ENCODE measurements at regions not wholly inside any gene's neighbourhood (a gene's known extent, or its start where the extent isn't known, plus 50 kb on each side); places are given as distances from the start of the nearest gene placed in this dataset.

- peak; percentile 38; the same call in 1 of the 2 replicates for TF ChIP-seq GATA2 (IDR thresholded peaks at IDR 0.05; ENCODE audit: low read depth, low read length)
- TF ChIP-seq GATA3 (IDR thresholded peaks at IDR 0.05; ENCODE audit: low read depth, low read length), result peak; percentile 32; the same call in 1 of the 2 replicates
Observed at GRCh38 chr10:85318809-85319807, 990.7 kb downstream of the CCSER2 start.

DNA sequence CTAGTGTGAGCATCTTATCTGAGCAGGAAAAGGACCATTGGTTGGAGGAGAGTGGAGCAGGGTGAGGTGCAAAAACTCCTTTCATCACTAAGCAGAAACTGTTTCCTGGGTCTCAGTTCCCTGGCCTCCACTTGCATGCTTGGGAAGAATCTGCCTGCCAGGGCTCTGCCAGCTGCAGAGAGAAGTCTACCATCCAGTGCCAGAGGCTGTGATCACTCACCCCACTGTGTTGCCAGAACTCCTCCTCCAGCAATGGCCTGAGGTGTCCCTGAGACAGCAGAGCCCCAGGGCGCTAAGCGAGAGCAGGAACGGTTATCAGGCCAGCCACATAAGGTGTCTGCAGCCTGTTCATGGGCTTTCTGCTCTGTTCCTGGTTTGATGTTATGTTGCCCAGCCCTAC, 991.4 kb downstream of the CCSER2 start:
- no peak for TF ChIP-seq GATA2 (IDR thresholded peaks at IDR 0.05; ENCODE audit: low read depth, low read length)
- TF ChIP-seq GATA3 (IDR thresholded peaks at IDR 0.05; ENCODE audit: low read depth, low read length), result no peak

- TF ChIP-seq GATA3 (IDR thresholded peaks at IDR 0.05; ENCODE audit: low read depth, low read length), result no peak
- TF ChIP-seq GATA2 (IDR thresholded peaks at IDR 0.05; ENCODE audit: low read depth, low read length), result no peak
Observed at GRCh38 chr10:85333594-85333993, 1005.2 kb downstream of the CCSER2 start.

DNA sequence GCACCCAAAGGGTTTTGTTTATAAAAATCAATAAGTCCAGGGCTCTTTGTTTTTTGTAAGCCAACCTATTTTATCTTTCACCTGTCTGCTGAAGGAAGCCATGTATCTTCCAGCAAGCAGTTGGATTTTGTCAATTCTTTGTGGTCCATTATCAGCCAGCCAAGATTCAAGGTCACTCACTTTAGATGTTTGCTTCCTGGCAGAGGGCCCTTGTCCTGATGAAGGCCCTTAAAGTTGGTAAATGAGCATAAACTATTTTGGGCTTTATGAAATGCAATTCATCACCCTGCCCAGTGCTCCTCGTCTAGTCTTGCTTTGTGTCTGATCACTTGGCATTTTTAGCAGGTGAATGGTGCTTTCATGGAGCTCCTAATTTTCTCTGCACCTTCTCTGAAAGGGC, 1004.2 kb downstream of the GRID1 start:
- no peak for TF ChIP-seq GATA2 (IDR thresholded peaks at IDR 0.05; ENCODE audit: low read depth, low read length)
- TF ChIP-seq GATA3 (IDR thresholded peaks at IDR 0.05; ENCODE audit: low read depth, low read length), result no peak

DNA sequence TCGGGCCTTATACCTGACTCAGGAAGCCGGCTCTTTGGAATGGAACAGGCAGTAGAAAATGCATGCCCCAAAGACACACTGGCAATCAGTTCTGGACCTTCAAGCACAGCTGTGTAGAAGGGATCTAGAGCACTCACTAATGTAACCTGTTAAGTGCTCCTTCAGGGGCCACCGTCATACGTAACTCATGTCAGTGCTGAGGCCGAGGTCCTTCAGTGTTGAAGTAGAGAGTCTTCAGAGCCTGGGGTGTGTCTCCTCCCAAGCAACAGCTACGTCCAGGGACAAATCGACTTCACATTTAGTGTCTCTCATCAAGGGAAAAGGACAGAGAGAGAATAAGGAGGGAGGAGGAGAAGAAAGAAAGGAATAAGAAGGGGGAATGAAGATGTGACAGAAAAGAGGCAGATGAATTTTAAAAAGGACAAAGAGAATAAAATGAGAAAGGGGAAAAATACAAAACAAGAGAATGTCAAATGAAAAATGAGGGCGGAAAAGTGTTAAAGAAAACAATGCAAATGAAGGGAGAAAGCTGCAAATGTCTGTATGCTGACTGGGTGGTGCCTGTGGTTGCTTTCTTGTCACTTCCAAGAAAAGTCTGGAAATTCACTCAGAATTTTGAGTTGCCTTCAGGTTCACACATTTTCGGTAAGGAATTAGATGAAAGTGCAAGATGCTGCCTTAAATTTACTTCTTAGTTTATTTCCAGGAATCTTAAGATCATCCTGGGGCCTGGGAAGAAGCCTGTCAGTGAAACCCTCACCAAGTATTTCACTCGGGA, 989.4 kb downstream of the GRID1 start:
- TF ChIP-seq GATA2 (IDR thresholded peaks at IDR 0.05; ENCODE audit: low read depth, low read length) (no peak), GATA3 (IDR thresholded peaks at IDR 0.05; ENCODE audit: low read depth, low read length) (no peak)

DNA sequence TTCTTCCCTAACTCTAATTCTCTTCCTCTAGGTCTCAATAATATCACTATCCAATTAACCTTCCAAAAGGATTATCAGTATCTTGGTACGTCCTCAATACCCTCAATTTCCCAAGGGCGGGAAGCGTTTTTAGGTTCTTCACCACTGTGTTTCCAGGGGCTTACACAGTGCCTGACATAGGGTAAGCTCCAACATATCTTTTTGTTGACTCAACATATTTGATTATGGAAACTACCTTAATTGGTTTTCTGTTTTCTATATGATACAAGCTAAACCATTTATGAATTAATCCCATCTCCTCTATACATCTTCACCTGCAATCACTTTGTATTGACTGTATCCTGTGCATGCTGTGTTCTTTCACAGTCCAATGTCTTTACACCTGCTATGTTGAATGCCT, 987.3 kb downstream of the GRID1 start:
- no peak for TF ChIP-seq GATA3 (IDR thresholded peaks at IDR 0.05; ENCODE audit: low read depth, low read length)
- TF ChIP-seq GATA2 (IDR thresholded peaks at IDR 0.05; ENCODE audit: low read depth, low read length), result no peak

GRCh38 chr10:85400981-85401695, 965.5 kb downstream of the GRID1 start:
- TF ChIP-seq GATA2 (IDR thresholded peaks at IDR 0.05; ENCODE audit: low read depth, low read length) (no peak), GATA3 (IDR thresholded peaks at IDR 0.05; ENCODE audit: low read depth, low read length) (no peak)

GRCh38 chr10:85402541-85402940, 964.1 kb downstream of the GRID1 start:
- no peak for TF ChIP-seq GATA3 (IDR thresholded peaks at IDR 0.05; ENCODE audit: low read depth, low read length)
- TF ChIP-seq GATA2 (IDR thresholded peaks at IDR 0.05; ENCODE audit: low read depth, low read length), result no peak

DNA sequence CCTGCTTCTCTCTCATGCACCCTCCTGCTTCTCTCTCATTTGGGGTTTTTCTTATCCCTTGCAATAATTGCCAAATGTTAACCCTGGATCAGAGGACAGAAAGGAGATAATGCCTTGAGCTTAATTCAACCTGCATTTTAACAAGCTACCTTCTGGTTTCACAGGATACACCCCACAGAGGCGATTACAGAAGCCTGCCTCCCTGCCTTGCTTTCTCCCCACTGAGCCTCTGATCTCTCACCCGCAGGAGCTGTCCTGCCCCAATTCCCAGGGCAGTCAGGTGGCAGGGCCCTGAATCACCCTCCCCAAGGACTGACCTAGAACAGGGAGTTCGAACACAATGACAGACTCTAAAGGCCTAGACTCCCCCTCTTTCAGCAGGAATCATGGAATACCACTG, 959.5 kb downstream of the GRID1 start:
- no peak for TF ChIP-seq GATA3 (IDR thresholded peaks at IDR 0.05; ENCODE audit: low read depth, low read length)
- no peak for TF ChIP-seq GATA2 (IDR thresholded peaks at IDR 0.05; ENCODE audit: low read depth, low read length)

GRCh38 chr10:85408388-85408787, 958.2 kb downstream of the GRID1 start:
- TF ChIP-seq GATA2 (IDR thresholded peaks at IDR 0.05; ENCODE audit: low read depth, low read length), result no peak
- no peak for TF ChIP-seq GATA3 (IDR thresholded peaks at IDR 0.05; ENCODE audit: low read depth, low read length)

GRCh38 chr10:85413570-85413969, 953.0 kb downstream of the GRID1 start:
- no peak for TF ChIP-seq GATA3 (IDR thresholded peaks at IDR 0.05; ENCODE audit: low read depth, low read length)
- no peak for TF ChIP-seq GATA2 (IDR thresholded peaks at IDR 0.05; ENCODE audit: low read depth, low read length)

DNA sequence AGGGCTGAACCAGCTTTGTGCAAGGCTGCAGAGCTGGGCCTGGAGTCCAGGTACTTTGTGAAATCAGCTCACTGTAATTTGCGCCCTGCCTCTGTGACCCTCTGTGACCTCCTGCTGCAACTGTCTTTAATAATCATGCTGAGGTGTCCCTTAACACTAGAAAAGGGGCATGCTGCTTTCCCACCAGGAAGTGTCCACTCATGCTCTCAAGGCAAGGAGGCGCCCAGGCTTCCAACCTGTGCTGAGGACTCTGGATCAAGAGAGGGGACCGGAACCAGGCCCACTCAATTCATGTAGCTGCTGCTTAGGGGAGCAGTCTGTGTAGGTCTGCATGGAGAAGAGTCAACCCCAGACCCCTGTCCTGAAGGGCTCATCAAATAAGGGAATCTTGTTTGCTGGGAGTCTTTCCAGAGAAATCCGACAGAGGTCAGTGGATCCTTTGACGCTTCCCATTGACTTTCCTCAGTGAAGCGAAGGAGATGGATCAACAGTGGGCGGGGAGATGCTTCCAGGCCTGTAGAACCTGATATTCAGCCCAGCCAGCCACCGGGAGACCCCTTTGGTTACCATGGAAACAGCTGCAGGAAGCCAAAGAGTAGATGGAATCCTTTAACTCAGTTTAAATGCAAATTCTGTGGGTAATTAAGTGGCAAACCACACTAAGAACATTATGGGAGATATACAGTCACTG, 945.9 kb downstream of the GRID1 start:
- TF ChIP-seq GATA3 (IDR thresholded peaks at IDR 0.05; ENCODE audit: low read depth, low read length), result no peak
- no peak for TF ChIP-seq GATA2 (IDR thresholded peaks at IDR 0.05; ENCODE audit: low read depth, low read length)

DNA sequence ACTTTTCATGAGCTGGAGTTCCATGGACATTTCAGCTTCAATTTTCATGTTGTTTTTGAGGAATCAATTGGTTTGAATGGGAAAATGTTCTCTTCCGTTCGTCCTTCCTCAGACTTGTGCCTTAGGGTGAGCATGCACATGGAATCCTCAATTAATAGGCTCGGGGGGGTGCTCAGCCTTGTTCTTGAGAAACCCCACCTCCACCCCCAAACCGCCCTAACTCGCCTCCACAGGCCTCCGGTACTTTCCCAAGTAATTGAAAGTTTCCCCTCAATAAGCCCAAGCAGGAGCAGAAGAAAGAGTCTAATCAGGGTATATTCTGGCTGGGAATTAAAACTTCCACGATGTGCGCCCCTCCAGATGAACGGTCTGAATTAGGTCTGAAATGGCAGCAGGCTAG, 945.2 kb downstream of the GRID1 start:
- TF ChIP-seq GATA3 (IDR thresholded peaks at IDR 0.05; ENCODE audit: low read depth, low read length) (no peak), GATA2 (IDR thresholded peaks at IDR 0.05; ENCODE audit: low read depth, low read length) (no peak)
